C4-2B (cell line): ENCODE measurements at regions not wholly inside any gene's neighbourhood (a gene's known extent, or its start where the extent isn't known, plus 50 kb on each side); places are given as distances from the start of the nearest gene placed in this dataset.

ENCODE experiments used
- CTCF ChIP-seq: fragments of 450-650 bp; conservative IDR thresholded peaks from 2 replicates; pipeline ENCODE4 v1.5.1; 2017; ENCODE audit warnings: mild to moderate bottlenecking
- ZFX ChIP-seq: fragments of 450-650 bp; IDR thresholded peaks from 2 replicates; pipeline ENCODE4 v1.6.1; 2017

GRCh38 chr12:28954333-28954732, 194.7 kb upstream of the FAR2 start:
- TF ChIP-seq CTCF (no peak), ZFX (no peak)
